ENCODE measurements at regions not wholly inside any gene's neighbourhood (a gene's known extent, or its start where the extent isn't known, plus 50 kb on each side); places are given as distances from the start of the nearest gene placed in this dataset.

GRCh38 chr9:28329323-28329722, 756.0 kb upstream of the C9orf72 start:
- CTCF ChIA-PET: no interaction called here
- Histone ChIP-seq H3K9me3 (ENCODE audit: control insufficient read depth in 1 of 2, insufficient read depth in 1 of 2, low read depth in 1 of 2, low read length in 2 of 2) (peaks cover 0 to 2% of the 10 kb centered on the region in 2 experiments; a peak in 2 of 4 replicates), H3K79me2 (ENCODE audit: insufficient read depth, low read length) (no peaks in the 10 kb centered on the region), H3K4me3 (replicated peaks in 1 of 2; ENCODE audit: low read depth in 1 of 2, low read length in 2 of 2) (no peak overlapping the region), H3K27ac (ENCODE audit: low read depth, low read length) (no peak overlapping the region), H3K4me2 (ENCODE audit: low read length) (no peak overlapping the region), H3K9ac (ENCODE audit: low read length) (no peak overlapping the region), H3K27me3 (ENCODE audit: insufficient read depth, low read length) (no peaks in the 10 kb centered on the region), H3K9me2 (ENCODE audit: insufficient read depth) (no peaks in the 10 kb centered on the region), H2AFZ (ENCODE audit: low read depth, low read length, poor library complexity, severe bottlenecking) (no peak overlapping the region), H3K36me3 (ENCODE audit: control insufficient read depth in 1 of 2, insufficient read depth in 2 of 2, low read length in 2 of 2) (no peaks in the 10 kb centered on the region), H3K4me1 (ENCODE audit: control insufficient read depth in 1 of 2, insufficient read depth in 2 of 2, low read length in 2 of 2) (no peaks in the 10 kb centered on the region), H4K20me1 (ENCODE audit: insufficient read depth) (no peaks in the 10 kb centered on the region)
- DNase-seq (ENCODE audit: low read depth, low spot score) (no peak), ATAC-seq (no peak)
- TF ChIP-seq CTCF (IDR thresholded peaks at IDR 0.05 in 2 of 3, conservative IDR thresholded peaks at IDR 0.05 in 1 of 3; ENCODE audit: borderline replicate concordance in 1 of 3, insufficient read depth in 1 of 3, low read depth in 2 of 3, low read length in 2 of 3) (no peak), JUND (IDR thresholded peaks at IDR 0.05) (no peak), SP1 (IDR thresholded peaks at IDR 0.05; ENCODE audit: low read depth) (no peak), POLR2A (IDR thresholded peaks at IDR 0.05; ENCODE audit: borderline replicate concordance, extremely low read depth, insufficient read depth, insufficient read length) (no peak), ZFX (IDR thresholded peaks at IDR 0.05) (no peak), MAX (IDR thresholded peaks at IDR 0.05) (no peak), POLR2AphosphoS5 (IDR thresholded peaks at IDR 0.05; ENCODE audit: low read depth, low read length) (no peak), ELF1 (IDR thresholded peaks at IDR 0.05; ENCODE audit: borderline replicate concordance, low read depth) (no peak), FOSL1 (IDR thresholded peaks at IDR 0.05; ENCODE audit: low read depth) (no peak), SRF (IDR thresholded peaks at IDR 0.05; ENCODE audit: low read depth) (no peak), ZNF274 (IDR thresholded peaks at IDR 0.05; ENCODE audit: low read depth, low read length) (no peak), EGR1 (IDR thresholded peaks at IDR 0.05; ENCODE audit: low read depth) (no peak), YY1 (IDR thresholded peaks at IDR 0.05; ENCODE audit: extremely low read depth, insufficient replicate concordance, low read depth, low read length) (no peak), TCF7L2 (IDR thresholded peaks at IDR 0.05; ENCODE audit: borderline replicate concordance, extremely low read depth, insufficient read depth, insufficient read length) (no peak)
- TF ChIP-seq, protein P1, sequence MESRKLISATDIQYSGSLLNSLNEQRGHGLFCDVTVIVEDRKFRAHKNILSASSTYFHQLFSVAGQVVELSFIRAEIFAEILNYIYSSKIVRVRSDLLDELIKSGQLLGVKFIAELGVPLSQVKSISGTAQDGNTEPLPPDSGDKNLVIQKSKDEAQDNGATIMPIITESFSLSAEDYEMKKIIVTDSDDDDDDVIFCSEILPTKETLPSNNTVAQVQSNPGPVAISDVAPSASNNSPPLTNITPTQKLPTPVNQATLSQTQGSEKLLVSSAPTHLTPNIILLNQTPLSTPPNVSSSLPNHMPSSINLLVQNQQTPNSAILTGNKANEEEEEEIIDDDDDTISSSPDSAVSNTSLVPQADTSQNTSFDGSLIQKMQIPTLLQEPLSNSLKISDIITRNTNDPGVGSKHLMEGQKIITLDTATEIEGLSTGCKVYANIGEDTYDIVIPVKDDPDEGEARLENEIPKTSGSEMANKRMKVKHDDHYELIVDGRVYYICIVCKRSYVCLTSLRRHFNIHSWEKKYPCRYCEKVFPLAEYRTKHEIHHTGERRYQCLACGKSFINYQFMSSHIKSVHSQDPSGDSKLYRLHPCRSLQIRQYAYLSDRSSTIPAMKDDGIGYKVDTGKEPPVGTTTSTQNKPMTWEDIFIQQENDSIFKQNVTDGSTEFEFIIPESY (IDR thresholded peaks at IDR 0.05; ENCODE audit: extremely low read depth, insufficient replicate concordance, low read length): no peak
- intact Hi-C loops (cut with micrococcal nuclease): no loop called here
- BruUV-seq (replicated peaks): no TSS peak
- RAD21 ChIA-PET (ENCODE audit: low non-redundant PET in 1 of 2, low total read pairs in 2 of 2, uncharacterized antibody in 2 of 2, unreplicated experiment in 2 of 2): no interaction called here
- POLR2A ChIA-PET: no interaction called here
